T-cell (primary cell): ENCODE measurements at regions not wholly inside any gene's neighbourhood (a gene's known extent, or its start where the extent isn't known, plus 50 kb on each side); places are given as distances from the start of the nearest gene placed in this dataset.

Experiments used
- ATAC-seq, 4 experiments: fragments of 200-7000 bp in 3 of 4; fragments of 150-1000 bp in 1 of 4; cut with Tn5 transposase; replicated peaks in 1 of 4; 1 replicate in 3 of 4; 2 replicates in 1 of 4; pipeline ENCODE4 v1.10.0; 2021; ENCODE audit warnings: moderate library complexity in 3 of 4, mild to moderate bottlenecking in 2 of 4, moderate number of reproducible peaks in 1 of 4
- CTCF ChIA-PET, 2 donors: fragments of 300-600 bp; sonication (Branson Sonifier 250); formaldehyde crosslinking; loops; one replicate each; lab custom pipeline; 2022; ENCODE audit warnings: antibody characterized with exemption in 2 of 2; lab: Charles Lee
- POLR2A ChIA-PET, 2 donors: fragments of 300-600 bp; sonication (Branson Sonifier 250); formaldehyde crosslinking; loops; one replicate each; lab custom pipeline; 2022; ENCODE audit warnings: antibody characterized with exemption in 2 of 2; lab: Charles Lee
- DNase-seq, 35 experiments: peaks; one replicate each; pipeline versions ENCODE4 v3.0.0 to v3.0.0-alpha.2; 2013 to 2023
- H3K27ac ChIP-seq: one replicate; pipeline ENCODE4 v1.5.1; 2013; ENCODE audit warnings: low read length
- H3K27me3 ChIP-seq, 2 experiments: replicated peaks in 1 of 2; 1 replicate in 1 of 2; 2 replicates in 1 of 2; pipeline versions ENCODE4 v1.6.1 to v1.7.0; 2013; ENCODE audit warnings: low read length in 1 of 2, mixed read lengths in 1 of 2; ENCODE audit not compliant: control insufficient read depth in 2 of 2, insufficient read depth in 2 of 2; ENCODE audit errors: extremely low read depth in 1 of 2
- H3K36me3 ChIP-seq, 2 donors: 1 replicate in 1 of 2; 2 replicates in 1 of 2; pipeline versions ENCODE4 v1.6.1 to v1.7.0; 2013; ENCODE audit warnings: low read length in 1 of 2; ENCODE audit not compliant: control insufficient read depth in 2 of 2, insufficient read depth in 1 of 2; ENCODE audit errors: extremely low read depth in 1 of 2
- H3K4me1 ChIP-seq, 2 experiments: 1 replicate in 1 of 2; 2 replicates in 1 of 2; pipeline versions ENCODE4 v1.6.1 to v1.7.0; 2013; ENCODE audit warnings: low read length in 2 of 2, mixed read lengths in 1 of 2; ENCODE audit not compliant: insufficient read depth in 2 of 2, control insufficient read depth in 1 of 2; ENCODE audit errors: extremely low read depth in 1 of 2
- H3K4me3 ChIP-seq, 2 donors: 1 replicate in 1 of 2; 2 replicates in 1 of 2; pipeline versions ENCODE4 v1.5.1 to v1.7.0; 2013; ENCODE audit warnings: mild to moderate bottlenecking in 2 of 2, low read length in 1 of 2, moderate library complexity in 1 of 2; ENCODE audit not compliant: control insufficient read depth in 1 of 2; ENCODE audit errors: extremely low read depth in 1 of 2
- H3K9me3 ChIP-seq: 2 replicates; pipeline ENCODE4 v1.7.0; 2013
- H3K27ac Mint-ChIP-seq, 2 donors: one replicate each; pipeline ENCODE4 v1.8.0; 2020 to 2021; ENCODE audit warnings: mild to moderate bottlenecking in 2 of 2, mixed read lengths in 2 of 2
- H3K27me3 Mint-ChIP-seq, 2 donors: one replicate each; pipeline ENCODE4 v1.8.0; 2021 to 2022; ENCODE audit warnings: mixed read lengths in 2 of 2
- H3K36me3 Mint-ChIP-seq: one replicate; pipeline ENCODE4 v1.8.0; 2021; ENCODE audit warnings: mixed read lengths
- H3K4me1 Mint-ChIP-seq, 3 donors: one replicate each; pipeline ENCODE4 v1.8.0; 2020 to 2022; ENCODE audit warnings: mixed read lengths in 3 of 3, mild to moderate bottlenecking in 1 of 3
- H3K4me3 Mint-ChIP-seq, 3 donors: one replicate each; pipeline ENCODE4 v1.8.0; 2020 to 2022; ENCODE audit warnings: mild to moderate bottlenecking in 3 of 3, mixed read lengths in 3 of 3, moderate library complexity in 3 of 3
- H3K9me3 Mint-ChIP-seq, 3 donors: one replicate each; pipeline ENCODE4 v1.8.0; 2020 to 2022; ENCODE audit warnings: mixed read lengths in 3 of 3
- WGBS: methylation state at CpG from one replicate; pipeline ENCODE4 v1.1.5; 2013; ENCODE audit warnings: missing lambda C conversion rate; ENCODE audit not compliant: insufficient coverage; 5-methylcytosine and 5-hydroxymethylcytosine counted together

DNA sequence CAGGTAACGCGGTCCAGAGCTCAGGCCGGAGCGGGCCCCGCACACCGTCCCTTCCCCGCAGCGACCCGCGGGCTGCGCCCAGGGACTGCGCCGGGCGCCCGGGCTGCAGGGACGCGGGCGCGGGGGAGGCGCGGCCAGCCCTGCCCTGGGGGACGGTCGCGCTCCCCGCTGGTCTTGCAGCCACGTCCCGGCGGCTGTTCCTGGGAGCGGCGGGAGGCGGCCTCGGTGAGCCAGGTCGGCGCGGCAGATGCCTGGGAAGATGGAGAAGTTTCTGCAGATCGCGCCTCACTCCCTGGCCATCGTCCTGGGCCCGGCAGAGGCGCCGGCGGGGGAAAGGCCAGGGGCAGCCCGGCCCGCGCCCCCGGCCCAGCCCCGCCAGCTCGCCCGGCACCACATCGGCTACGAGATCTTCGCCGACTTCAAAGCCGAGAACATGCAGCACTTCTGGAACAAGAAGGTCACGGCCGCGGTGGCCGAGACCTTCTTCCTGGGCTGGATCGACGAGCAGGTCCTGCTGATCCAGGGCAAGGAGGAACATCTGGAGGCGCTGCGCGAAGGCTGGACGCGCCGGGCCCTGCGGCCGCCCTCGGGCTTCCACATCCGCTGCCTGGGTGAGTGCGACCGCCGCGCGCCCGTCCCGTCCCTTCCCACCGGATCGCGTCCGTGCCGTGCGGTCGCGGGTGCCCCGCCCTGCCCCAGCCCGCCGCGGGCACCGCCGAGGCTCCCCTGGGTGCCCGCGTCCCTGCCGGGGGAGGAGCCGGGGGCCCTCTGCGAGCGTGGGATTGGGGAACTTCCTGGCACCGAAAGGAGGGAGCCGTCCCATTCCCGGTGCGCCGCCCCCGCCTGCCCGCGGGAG is 107.4 kb upstream of the STOX2 start:
- H3K36me3 ChIP-seq: no peaks in the 10 kb centered on the region
- peaks cover 5 to 6% of the 10 kb centered on the region in 2 experiments for H3K4me1 ChIP-seq
- CTCF ChIA-PET: no interaction called here
- H3K27me3 ChIP-seq: peaks cover 4 to 34% of the 10 kb centered on the region in 2 experiments
- peak overlapping the region in 1 of 3 donors; percentile 71 for H3K4me3 Mint-ChIP-seq
- H3K4me1 Mint-ChIP-seq: peaks cover 6 to 15% (median 13%) of the 10 kb centered on the region in 3 donors
- no peak for DNase-seq
- H3K4me3 ChIP-seq: peak overlapping the region in 1 of 2 donors; percentile 58
- no peaks in the 10 kb centered on the region for H3K36me3 Mint-ChIP-seq
- POLR2A ChIA-PET: no interaction called here
- ATAC-seq: peak in 3 of 4 experiments; percentile 16 to 38 (median 26)
- H3K27ac ChIP-seq: no peak overlapping the region
- H3K9me3 Mint-ChIP-seq: peaks cover 8 to 16% (median 11%) of the 10 kb centered on the region in 3 donors
- H3K27me3 Mint-ChIP-seq: peaks cover 54 to 67% of the 10 kb centered on the region in 2 donors
- no peak overlapping the region for H3K27ac Mint-ChIP-seq
- 2% methylated on average over 105 of the region's 105 CpGs for WGBS
- no peaks in the 10 kb centered on the region for H3K9me3 ChIP-seq

DNA sequence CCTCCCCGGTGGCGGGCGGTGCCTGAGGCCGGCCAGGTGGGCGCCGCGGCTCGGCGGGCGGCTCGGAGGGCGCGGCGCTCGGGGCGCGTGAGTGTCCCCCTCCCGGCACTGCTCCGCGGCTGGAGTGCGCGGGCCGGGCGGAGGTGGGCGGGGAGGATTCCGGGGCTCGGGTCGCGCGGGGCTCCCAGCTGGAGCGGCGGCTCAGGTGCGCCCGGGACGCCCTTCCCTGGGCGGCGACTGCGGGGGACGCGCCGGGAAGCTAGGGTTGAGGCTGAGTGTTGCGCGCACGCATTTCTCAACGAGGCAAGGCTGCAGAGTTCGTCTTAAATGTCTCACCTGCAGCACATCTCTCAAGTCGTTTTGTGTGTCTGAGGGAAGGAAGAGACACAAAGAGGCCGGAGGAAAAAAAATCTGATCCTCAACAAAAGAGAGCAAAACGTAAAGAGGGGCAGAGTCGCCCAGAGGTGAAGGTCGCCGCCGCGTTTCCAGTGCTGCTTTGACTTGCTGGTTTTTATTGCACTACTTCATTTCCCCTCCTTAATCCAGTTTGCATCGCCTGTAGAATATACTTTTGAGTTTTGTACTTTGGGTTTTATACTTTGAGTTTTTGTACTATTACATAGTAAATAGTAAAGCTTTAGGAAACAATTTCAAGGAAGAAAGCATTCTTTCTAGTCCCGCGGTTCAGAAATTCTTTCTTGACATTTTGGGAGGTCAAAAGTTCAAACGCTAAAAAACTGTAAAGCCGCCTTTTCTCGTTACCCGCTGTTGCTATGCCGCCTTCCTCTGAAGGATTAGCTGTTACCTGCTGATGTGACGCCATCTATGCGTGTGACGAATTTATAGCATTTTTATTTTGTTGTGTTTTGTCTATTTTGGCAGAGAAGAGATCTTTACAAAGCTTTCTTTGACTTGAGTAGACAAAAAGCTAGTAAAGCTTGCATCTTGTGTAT is 106.5 kb upstream of the STOX2 start:
- Mint-ChIP-seq H3K9me3 (peaks cover 5 to 8% (median 7%) of the 10 kb centered on the region in 3 donors), H3K27ac (peak overlapping the region in 1 of 2 donors; percentile 67), H3K27me3 (peaks cover 48 to 64% of the 10 kb centered on the region in 2 donors), H3K4me1 (peaks cover 6 to 15% (median 13%) of the 10 kb centered on the region in 3 donors), H3K4me3 (peak overlapping the region; percentile 60 to 70 (median 67)), H3K36me3 (no peaks in the 10 kb centered on the region)
- Histone ChIP-seq H3K27ac (no peak overlapping the region), H3K36me3 (no peaks in the 10 kb centered on the region), H3K4me3 (peak overlapping the region in 1 of 2 donors; percentile 58), H3K27me3 (peaks cover 4 to 36% of the 10 kb centered on the region in 2 experiments), H3K9me3 (no peaks in the 10 kb centered on the region), H3K4me1 (peaks cover 5 to 6% of the 10 kb centered on the region in 2 experiments)
- DNase-seq (peak in 1 of 35 experiments; percentile 17), ATAC-seq (peak in 1 of 4 experiments; percentile 55)
- POLR2A ChIA-PET: interaction anchor here in 1 of 2 donors (0.6 kb wide), 1 partner anchor 700 kb away, joined by 4 read pairs; no protein-coding TSS in a partner anchor
- CTCF ChIA-PET: no interaction called here
- WGBS: 2% methylated on average over 47 of the region's 65 CpGs

DNA sequence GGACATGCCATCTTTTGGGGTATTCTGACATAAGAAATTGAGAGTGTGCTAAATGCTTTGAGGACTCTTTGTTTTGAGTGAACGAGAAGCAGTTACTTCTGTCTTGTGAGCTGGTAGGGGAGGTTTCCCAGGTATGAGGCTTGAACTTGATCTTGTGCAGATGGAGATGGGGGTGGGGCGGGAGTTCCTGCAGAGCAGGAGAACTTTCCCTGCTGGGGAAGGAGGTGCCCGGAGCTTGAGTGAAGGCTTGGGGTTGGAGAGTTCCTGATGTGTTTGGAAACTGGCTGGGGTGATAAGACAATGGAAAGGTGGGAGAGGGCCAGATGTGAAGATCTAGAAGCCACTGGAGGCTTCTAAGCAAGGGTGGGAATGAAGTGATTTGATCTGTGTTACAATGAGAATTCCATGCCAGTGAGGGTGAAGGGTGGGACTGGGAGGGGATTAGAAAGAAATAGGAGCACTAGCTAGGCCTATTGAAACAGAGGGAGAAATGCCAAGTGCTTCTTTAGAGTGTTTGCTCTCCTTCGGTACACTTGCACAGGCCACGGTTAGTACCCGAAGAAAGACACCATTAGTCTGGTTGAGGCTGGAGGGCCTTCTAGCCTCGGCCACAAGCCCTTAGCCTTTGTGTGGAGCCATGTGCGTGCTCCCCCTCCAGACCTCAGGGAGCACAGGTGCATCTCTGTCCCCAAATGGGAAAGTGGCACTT is 103.5 kb upstream of the STOX2 start:
- ATAC-seq (no peak), DNase-seq (no peak)
- Histone ChIP-seq H3K27ac (no peak overlapping the region), H3K36me3 (no peaks in the 10 kb centered on the region), H3K9me3 (no peaks in the 10 kb centered on the region), H3K4me3 (no peak overlapping the region), H3K4me1 (peaks cover 5 to 6% of the 10 kb centered on the region in 2 experiments), H3K27me3 (peaks cover 2 to 28% of the 10 kb centered on the region in 2 experiments)
- 85% methylated on average over 8 of the region's 8 CpGs for WGBS
- H3K9me3 Mint-ChIP-seq: no peaks in the 10 kb centered on the region
- peaks cover 32 to 49% of the 10 kb centered on the region in 2 donors for H3K27me3 Mint-ChIP-seq
- ChIA-PET CTCF (no interaction called here), POLR2A (no interaction called here)
- H3K4me1 Mint-ChIP-seq: peaks cover 6 to 14% (median 11%) of the 10 kb centered on the region in 3 donors
- H3K36me3 Mint-ChIP-seq: no peaks in the 10 kb centered on the region
- H3K4me3 Mint-ChIP-seq: no peak overlapping the region
- H3K27ac Mint-ChIP-seq: no peak overlapping the region

GRCh38 chr4:183806341-183806740 is 98.8 kb upstream of the STOX2 start:
- no peak overlapping the region for H3K27ac Mint-ChIP-seq
- H3K27ac ChIP-seq: no peak overlapping the region

DNA sequence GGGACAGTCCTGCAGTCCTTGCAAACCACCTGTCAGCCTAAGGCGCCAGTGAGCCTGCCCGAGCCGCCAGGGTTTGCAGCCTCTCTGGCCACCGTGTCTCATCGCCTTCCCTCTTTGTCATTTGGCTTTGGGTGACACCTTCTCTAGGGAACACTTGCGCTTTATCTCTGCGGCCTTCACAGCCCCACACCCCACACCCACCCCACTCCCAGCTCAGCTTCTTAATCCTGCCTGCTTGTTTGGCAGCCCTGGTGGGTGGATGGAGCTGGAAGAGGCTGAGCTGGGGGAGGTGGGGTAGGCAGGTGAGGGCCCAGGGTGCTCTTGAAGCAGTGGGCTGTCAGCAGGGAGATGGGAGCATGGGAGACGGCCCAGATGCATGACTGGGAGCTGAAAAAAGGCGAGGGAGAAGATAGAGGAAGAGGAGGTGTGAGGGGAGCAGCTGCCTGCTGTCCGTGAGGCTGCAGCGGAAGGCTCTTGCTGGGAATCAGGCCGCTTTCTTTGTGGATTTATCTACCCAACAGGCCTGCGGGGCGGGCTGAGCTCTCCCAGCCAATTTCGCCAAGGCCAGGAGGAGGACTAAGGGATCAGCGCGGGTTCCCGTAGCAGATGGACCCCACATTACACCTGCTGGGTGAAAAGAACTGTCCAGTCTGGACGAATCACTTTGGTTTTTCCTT is 97.5 kb upstream of the STOX2 start:
- H3K27ac ChIP-seq: no peak overlapping the region
- no peaks in the 10 kb centered on the region for H3K9me3 Mint-ChIP-seq
- peaks cover 8 to 24% of the 10 kb centered on the region in 2 donors for H3K27me3 Mint-ChIP-seq
- 75% methylated on average over 12 of the region's 19 CpGs for WGBS
- no peak for DNase-seq
- ChIA-PET POLR2A (no interaction called here), CTCF (interaction anchor here in 1 of 2 donors (0.6 kb wide), 1 partner anchor 879 kb away, joined by 10 read pairs; no protein-coding TSS in a partner anchor)
- no peak overlapping the region for H3K4me3 ChIP-seq
- no peaks in the 10 kb centered on the region for H3K9me3 ChIP-seq
- no peak overlapping the region for H3K27ac Mint-ChIP-seq
- H3K4me3 Mint-ChIP-seq: no peak overlapping the region
- H3K4me1 Mint-ChIP-seq: no peaks in the 10 kb centered on the region
- no peaks in the 10 kb centered on the region for H3K4me1 ChIP-seq
- H3K36me3 ChIP-seq: no peaks in the 10 kb centered on the region
- ATAC-seq: no peak
- H3K27me3 ChIP-seq: peaks cover 0 to 10% of the 10 kb centered on the region in 2 experiments
- no peaks in the 10 kb centered on the region for H3K36me3 Mint-ChIP-seq

More at GRCh38 chr4:183806341-183806740, 98.8 kb upstream of the STOX2 start:
- H3K27me3 Mint-ChIP-seq: peaks cover 15 to 32% of the 10 kb centered on the region in 2 donors
- Histone ChIP-seq H3K9me3 (no peaks in the 10 kb centered on the region), H3K36me3 (no peaks in the 10 kb centered on the region), H3K4me1 (no peaks in the 10 kb centered on the region), H3K4me3 (no peak overlapping the region), H3K27me3 (peaks cover 0 to 14% of the 10 kb centered on the region in 2 experiments)
- no peaks in the 10 kb centered on the region for H3K4me1 Mint-ChIP-seq
- DNase-seq (no peak), ATAC-seq (no peak)
- ChIA-PET CTCF (interaction anchor here in 1 of 2 donors (0.6 kb wide), 1 partner anchor 1216 kb away, joined by 3 read pairs; no protein-coding TSS in a partner anchor), POLR2A (no interaction called here)
- H3K4me3 Mint-ChIP-seq: no peak overlapping the region
- no peaks in the 10 kb centered on the region for H3K9me3 Mint-ChIP-seq
- WGBS: 87% methylated on average over 10 of the region's 11 CpGs
- no peaks in the 10 kb centered on the region for H3K36me3 Mint-ChIP-seq
